Activated naive CD4-positive, alpha-beta T cell treated with anti-CD3 and anti-CD28 coated beads, Interleukin-2, amount 50 U/mL, for 72 hours (primary cell): ENCODE measurements at regions not wholly inside any gene's neighbourhood (a gene's known extent, or its start where the extent isn't known, plus 50 kb on each side); places are given as distances from the start of the nearest gene placed in this dataset.
"Not testable (repeated sequence)": the region's sequence is repeated elsewhere in the genome, so short reads cannot be mapped to it uniquely, and the experiment has no call there.

Experiments
- ATAC-seq, 2 donors: fragments of 150-1000 bp; cut with Tn5 transposase; 2 replicates each; pipeline ENCODE4 v1.10.0; 2021; ENCODE audit warnings: mild to moderate bottlenecking in 2 of 2, moderate library complexity in 2 of 2
- DNase-seq, 2 donors: peaks; one replicate each; pipeline ENCODE4 v3.0.0; 2021 to 2022; ENCODE audit warnings: low spot score in 2 of 2
- H3K27ac Mint-ChIP-seq, 2 donors: one replicate each; pipeline ENCODE4 v1.8.0; 2022; ENCODE audit warnings: mild to moderate bottlenecking in 2 of 2, mixed read lengths in 2 of 2
- H3K36me3 Mint-ChIP-seq, 2 donors: one replicate each; pipeline ENCODE4 v1.8.0; 2022; ENCODE audit warnings: mixed read lengths in 2 of 2
- H3K9me3 Mint-ChIP-seq, 2 donors: one replicate each; pipeline ENCODE4 v1.8.0; 2022; ENCODE audit warnings: mixed read lengths in 2 of 2

DNA sequence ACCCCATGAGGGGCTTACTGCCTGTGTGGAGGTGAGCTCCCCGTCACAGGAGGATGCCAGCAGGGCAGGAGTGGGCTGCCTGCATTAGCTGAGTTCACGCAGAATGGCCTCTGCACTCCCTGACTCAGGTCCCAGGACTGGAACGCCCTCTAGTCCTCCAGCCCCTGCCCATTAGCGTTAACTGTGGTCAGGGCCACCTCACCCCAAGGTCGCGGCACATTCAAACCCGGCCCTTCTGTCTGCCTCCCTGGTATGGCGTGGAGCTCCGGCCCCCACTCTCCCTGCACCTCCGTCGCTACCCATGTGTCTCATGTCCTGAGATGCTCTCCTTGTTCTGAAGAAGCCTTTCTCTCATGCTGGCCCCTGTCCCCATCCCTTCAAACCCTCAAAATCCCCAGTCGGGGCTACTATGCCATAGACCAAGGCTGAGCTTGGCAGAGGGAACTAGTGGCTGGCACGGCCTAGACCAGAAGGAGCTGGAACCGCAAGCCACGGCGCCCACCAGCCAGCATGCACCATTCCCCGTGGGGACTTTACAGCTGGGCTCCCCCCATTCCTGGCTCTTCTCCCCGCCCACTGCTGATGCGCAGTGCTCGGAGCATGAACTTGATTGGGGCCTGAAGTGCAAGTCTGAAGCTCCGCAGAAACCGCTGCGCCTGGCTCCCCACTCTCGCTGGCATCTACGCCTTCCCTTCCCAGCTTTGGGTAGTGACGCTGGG, 79.5 kb upstream of the RTL6 start:
- H3K9me3 Mint-ChIP-seq: no peaks in the 10 kb centered on the region
- no peaks in the 10 kb centered on the region for H3K36me3 Mint-ChIP-seq
- no peak overlapping the region for H3K27ac Mint-ChIP-seq
- ATAC-seq (no peak), DNase-seq (peak in 1 of 2 donors; percentile 40)

DNA sequence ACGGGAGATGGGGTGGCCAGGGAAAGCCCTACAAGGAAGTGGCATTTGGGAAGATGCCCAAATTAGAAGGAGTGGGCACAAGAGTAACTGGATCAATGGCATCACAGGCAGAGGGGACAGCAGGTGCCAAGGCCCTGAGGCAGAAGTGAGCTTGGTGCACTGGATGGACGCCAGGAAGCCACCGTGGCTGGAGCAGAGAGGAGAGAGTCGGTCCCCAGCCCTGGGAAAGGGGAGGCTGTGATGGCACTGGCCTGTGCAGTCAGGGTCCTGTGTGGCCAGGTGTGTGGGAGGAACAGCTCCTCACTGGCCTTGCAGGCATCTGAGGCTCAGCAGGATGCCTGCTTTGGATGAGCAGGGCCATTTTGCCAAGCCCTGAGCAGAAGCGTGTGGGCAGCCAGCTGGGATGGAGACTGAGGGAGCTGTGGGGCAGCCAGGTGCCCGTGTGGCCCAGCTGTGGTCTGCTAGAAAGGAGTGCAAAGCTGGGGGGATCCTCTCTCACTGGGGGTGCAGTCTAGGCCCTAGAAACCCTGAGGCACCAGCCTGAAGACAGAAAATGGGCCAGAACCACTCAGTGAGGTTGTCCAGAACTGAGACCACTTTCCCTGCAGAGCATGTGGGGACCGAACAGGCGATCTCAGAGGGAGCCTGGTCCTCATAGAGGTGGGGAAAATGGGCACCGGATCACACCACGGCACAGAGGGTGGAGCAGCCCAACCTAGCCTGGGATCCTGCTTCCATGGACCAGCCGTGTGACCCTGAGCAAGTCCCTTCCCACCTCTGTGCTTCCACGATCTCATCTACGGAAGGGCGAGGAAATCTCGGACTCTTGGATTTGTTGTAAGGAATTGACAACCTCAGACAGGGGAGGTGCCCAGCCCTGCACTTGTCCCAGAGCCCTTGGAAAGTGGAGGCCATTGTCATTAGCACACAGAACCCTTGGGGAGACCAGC, 78.6 kb upstream of the RTL6 start:
- DNase-seq (peak in 1 of 2 donors; percentile 34), ATAC-seq (no peak)
- Mint-ChIP-seq H3K27ac (no peak overlapping the region), H3K9me3 (no peaks in the 10 kb centered on the region), H3K36me3 (no peaks in the 10 kb centered on the region)

GRCh38 chr22:44575381-44576268, 77.6 kb upstream of the RTL6 start:
- ATAC-seq (no peak), DNase-seq (no peak)
- H3K36me3 Mint-ChIP-seq: no peaks in the 10 kb centered on the region
- no peaks in the 10 kb centered on the region for H3K9me3 Mint-ChIP-seq
- H3K27ac Mint-ChIP-seq: no peak overlapping the region

DNA sequence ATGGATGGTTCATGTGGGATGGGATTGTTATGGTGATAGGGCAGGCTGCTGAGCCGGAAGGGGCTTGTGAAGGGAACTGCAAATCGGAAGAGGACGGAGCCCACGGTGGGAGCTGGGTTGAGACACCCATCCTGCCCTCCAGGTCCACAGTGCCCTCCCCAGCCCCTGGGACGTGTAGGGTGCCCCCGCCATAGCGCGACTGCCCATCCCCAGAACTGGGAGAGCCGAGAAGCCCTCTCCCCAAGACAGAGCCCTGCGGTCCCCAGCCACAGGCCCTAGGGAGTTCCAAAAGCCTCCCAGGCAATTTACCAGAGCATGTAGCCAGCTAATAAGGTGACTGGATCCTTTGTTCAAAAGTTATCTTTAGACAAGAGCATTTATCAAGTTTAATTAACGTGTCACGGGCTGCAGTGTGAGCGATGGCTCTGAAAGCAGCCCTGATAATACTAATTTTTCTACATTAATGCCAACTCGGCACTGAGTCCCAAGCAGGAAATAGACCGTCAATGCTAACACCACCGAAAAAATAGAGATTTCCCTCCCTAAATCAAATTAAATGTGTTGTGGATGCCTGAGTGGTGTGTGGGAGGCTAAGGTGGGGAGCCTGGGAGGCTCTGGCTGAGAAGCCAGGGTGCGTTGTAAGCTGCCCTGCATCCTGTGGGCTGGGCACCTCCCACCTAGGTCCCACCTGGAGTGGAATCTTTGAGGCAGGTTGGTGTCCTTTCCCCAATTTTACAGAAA, 76.8 kb upstream of the RTL6 start:
- H3K9me3 Mint-ChIP-seq: no peaks in the 10 kb centered on the region
- H3K36me3 Mint-ChIP-seq: no peaks in the 10 kb centered on the region
- no peak for ATAC-seq
- peak in 1 of 2 donors; percentile 40 for DNase-seq
- peak overlapping the region in 1 of 2 donors; percentile 55 for H3K27ac Mint-ChIP-seq

DNA sequence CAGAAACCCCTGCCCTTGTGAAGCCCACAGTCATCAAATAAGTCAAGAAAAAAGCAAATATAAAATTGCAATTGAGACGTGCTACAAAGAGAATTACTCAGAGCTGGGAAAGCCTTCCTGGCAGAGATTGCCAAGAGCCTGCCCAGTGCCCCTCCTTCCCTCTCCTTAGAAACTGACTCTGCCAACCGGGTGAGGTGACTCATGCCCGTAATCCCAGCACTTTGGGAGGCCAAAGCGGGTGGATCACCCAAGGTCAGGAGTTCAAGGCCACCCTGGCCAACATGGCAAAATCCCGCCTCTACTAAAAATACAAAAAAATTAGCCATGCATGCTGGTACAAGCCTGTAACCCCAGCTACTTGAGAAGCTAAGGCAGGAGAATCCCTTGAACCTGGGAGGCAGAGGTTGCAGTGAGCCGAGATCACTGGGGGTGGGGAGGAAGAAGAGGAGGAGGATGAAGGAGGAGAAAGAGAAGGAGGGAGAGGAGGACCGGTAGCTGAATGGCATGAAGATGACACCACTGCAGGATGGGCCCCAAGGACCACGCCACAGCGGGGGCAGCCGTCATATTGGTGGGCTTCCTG, 76.1 kb upstream of the RTL6 start:
- ATAC-seq (no peak), DNase-seq (peak in 1 of 2 donors; percentile 43)
- H3K27ac Mint-ChIP-seq: no peak overlapping the region
- no peaks in the 10 kb centered on the region for H3K9me3 Mint-ChIP-seq
- no peaks in the 10 kb centered on the region for H3K36me3 Mint-ChIP-seq

DNA sequence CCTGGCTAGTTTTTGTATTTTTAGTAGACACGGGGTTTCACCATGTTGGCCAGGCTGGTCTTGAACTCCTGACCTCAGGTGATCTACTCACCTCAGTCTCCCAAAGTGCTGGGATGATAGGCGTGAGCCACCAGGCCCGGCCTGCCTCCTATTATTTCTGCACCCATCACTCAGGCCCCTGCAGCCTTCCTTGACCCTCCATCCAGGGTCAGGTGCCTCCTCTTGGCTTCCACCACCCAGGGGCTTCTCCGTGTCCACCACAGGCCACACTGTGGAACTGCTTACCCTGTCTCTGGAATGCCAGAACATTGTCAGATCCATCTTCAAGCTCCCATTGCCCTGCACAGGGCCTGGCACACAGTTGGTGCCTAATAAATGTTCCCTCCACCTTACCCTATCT, 75.4 kb upstream of the RTL6 start:
- Mint-ChIP-seq H3K27ac (no peak overlapping the region), H3K9me3 (no peaks in the 10 kb centered on the region), H3K36me3 (no peaks in the 10 kb centered on the region)
- no peak for ATAC-seq
- DNase-seq: peak in 1 of 2 donors; percentile 28

DNA sequence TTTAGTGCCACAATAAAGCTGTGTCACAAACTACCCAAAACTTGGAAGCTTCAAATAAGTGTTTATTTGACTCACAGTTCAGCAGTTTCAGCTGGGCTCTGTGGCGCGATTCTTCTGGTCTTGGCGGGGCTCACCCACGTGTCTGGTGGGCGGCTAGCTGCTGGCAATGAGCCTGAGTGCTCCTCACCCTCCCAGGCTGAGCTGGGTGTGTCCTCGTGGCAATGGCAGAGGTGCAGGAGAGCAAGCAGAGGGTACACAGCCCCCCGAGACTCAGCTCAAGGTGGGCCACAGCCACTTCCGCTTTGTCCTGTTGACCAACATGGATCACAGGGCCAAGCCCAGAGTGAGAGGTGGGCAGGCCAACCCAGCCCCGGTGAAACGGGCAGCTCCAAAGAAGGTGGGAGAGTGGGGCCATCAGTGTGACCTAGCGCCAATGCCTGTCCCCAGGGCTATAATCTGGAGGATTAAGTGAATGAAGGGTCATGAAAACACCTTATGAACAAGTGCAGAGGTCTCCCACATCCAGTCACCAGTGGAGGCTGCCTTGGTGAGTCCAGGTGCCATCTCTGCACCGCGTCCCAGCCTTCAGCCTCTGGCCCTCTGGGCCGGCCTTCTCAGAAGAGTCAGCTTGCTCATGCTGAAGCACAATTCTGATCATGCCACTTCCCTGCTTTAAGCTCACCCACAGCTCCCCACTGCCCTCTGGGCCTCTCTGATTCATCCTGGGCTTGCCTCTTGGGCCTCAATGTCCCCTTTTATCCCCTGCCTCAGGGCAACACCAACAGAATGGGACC, 74.6 kb upstream of the RTL6 start:
- H3K27ac Mint-ChIP-seq: no peak overlapping the region
- DNase-seq: peak in 1 of 2 donors; percentile 21
- no peaks in the 10 kb centered on the region for H3K36me3 Mint-ChIP-seq
- no peaks in the 10 kb centered on the region for H3K9me3 Mint-ChIP-seq
- no peak for ATAC-seq

DNA sequence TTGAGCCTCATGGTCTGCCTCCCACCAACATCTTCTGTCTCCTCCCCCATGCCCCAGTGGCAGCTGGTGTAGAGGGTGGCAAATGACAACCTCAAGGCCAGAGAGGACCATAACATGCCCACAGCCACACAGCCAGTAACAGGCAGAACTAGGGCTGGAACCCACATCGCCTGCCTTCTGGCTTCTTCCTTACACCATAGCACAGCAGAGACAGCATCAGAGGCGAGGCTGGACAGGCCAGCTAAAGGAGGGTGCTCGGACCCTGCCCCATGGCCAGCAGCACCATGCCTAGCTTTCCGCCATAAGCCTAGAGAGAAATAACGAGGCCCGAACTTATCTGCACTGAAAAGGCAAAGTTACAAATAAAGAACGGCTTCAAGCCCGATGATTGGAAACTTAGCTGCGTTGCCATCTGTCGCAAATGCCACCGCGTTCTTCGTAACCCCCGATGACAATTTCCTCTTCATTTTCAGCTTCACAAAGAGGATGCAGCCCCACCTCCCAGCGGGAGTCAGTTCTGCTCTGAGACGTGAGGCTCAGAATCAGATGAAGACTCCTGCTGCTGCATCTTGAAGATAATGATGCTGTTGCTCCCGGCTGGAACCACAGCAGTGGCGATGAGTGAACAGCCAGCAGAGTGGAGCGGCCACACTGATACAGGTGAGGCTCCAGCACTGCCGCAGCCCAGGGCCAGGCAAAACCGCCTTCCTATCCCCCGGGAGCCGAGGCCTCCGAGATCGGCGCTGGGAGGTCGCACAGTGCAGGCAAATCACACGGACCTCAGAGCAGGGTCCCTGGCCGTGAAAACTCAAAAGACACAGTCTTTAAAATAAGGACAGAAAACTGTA, 73.8 kb upstream of the RTL6 start:
- Mint-ChIP-seq H3K36me3 (no peaks in the 10 kb centered on the region), H3K27ac (peak overlapping the region in 1 of 2 donors; percentile 63), H3K9me3 (no peaks in the 10 kb centered on the region)
- no peak for ATAC-seq
- DNase-seq: peak in 1 of 2 donors; percentile 21

- Mint-ChIP-seq H3K27ac (no peak overlapping the region), H3K9me3 (no peaks in the 10 kb centered on the region), H3K36me3 (no peaks in the 10 kb centered on the region)
- no peak for ATAC-seq
- peak in 1 of 2 donors; percentile 44 for DNase-seq
These were observed 72.7 kb upstream of the RTL6 start for GRCh38 chr22:44570476-44571445.

- ATAC-seq (no peak), DNase-seq (peak in 1 of 2 donors; percentile 20)
- Mint-ChIP-seq H3K9me3 (no peaks in the 10 kb centered on the region), H3K36me3 (no peaks in the 10 kb centered on the region), H3K27ac (no peak overlapping the region)
These were observed 71.5 kb upstream of the RTL6 start for GRCh38 chr22:44569561-44569991.

GRCh38 chr22:44567846-44568493, 69.9 kb upstream of the RTL6 start:
- no peak for ATAC-seq
- Mint-ChIP-seq H3K9me3 (no peaks in the 10 kb centered on the region), H3K36me3 (no peaks in the 10 kb centered on the region), H3K27ac (peak overlapping the region in 1 of 2 donors; percentile 91)
- DNase-seq: peak; percentile 37 to 48

DNA sequence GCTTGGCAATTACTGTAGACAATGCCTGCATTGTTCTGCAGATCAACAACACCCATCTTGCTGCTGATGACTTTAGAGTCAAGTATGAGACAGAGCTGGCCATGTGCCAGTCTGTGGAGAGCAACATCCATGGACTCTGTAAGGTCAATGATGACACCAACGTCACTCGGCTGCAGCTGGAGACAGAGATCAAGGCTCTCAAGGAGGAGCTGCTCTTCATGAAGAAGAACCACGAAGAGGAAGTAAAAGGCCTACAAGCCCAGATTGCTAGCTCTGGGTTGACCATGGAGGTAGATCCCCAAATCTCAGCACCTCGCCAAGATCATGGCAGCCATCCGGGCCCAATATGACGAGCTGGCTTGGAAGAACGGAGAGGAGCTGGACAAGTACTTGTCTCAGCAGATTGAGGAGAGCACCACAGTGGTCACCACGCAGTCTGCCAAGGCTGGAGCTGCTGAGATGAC, 69.4 kb upstream of the RTL6 start:
- DNase-seq: peak in 1 of 2 donors; percentile 16
- H3K36me3 Mint-ChIP-seq, H3K27ac Mint-ChIP-seq, ATAC-seq, H3K9me3 Mint-ChIP-seq: not testable (repeated sequence)

DNA sequence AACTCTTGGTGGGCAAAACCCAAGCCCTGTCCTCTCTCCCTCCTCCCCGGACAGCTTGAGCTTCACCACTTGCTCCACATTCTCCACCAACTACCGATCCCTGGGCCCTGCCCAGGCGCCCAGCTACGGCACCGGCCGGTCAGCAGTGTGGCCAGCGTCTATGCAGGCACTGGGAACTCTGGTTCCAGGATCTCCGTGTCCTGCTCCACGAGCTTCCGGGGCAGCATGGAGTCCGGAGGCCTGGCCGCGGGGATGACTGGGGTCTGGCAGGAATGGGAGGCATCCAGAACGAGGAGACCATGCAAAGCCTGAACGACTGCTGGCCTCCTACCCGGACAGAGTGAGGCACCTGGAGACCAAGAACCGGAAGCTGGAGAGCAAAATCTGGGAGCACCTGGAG, 68.9 kb upstream of the RTL6 start:
- no peaks in the 10 kb centered on the region for H3K9me3 Mint-ChIP-seq
- no peak overlapping the region for H3K27ac Mint-ChIP-seq
- ATAC-seq (no peak), DNase-seq (peak in 1 of 2 donors; percentile 7)
- no peaks in the 10 kb centered on the region for H3K36me3 Mint-ChIP-seq
